ENCODE measurements at regions not wholly inside any gene's neighbourhood (a gene's known extent, or its start where the extent isn't known, plus 50 kb on each side); places are given as distances from the start of the nearest gene placed in this dataset.

DNA sequence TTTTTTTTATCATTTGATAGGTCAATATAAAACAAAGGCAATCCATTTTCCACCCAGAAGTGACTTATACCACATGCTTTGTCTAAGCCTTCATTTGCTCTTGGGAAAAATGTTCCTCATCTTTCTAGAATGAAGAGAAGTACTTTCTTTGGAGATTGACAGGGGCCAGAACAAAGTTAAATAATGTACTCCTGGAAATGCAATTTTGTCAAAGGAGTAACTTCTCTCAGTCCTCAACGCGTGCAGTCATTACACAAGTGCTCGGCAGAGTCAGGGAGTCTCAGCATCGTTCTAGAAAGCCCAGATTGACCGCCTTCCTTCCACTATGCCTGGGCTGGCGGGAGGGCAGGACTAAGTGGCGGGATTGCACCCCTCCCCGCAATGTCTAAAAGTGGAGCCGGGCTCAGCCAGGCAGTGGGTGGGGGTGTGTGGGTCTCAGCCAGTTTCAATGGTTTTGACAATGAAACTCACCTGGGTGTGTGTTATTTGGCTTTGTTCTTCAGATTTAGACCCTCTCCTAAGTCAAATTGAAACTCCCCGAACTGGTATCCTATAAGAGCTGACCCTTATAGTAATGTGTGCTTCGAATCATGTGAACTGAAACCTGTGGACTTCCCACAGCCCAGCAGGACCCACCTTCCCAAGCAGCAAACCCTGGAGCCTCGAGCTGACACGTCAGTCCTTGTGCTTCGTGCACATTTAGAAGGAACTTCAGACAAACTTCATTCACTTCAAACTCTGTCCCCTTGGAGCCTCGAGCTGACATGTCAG is 63.2 kb upstream of the DUSP22 start:
- ChIA-PET CTCF (interaction anchor here (1.5 kb wide), 1 partner anchor 15 kb away, joined by 4 read pairs; no protein-coding TSS in a partner anchor), POLR2A (interaction anchor here (0.7 kb wide), 1 partner anchor 30 kb away, joined by 3 read pairs; no protein-coding TSS in a partner anchor)
- ATAC-seq (no peak), DNase-seq (no peak)
- Mint-ChIP-seq H3K9me3 (no peaks in the 10 kb centered on the region), H3K4me3 (no peak overlapping the region), H3K27ac (peak overlapping the region; percentile 44), H3K27me3 (peaks cover 1% of the 10 kb centered on the region), H3K36me3 (ENCODE audit: low read depth) (no peaks in the 10 kb centered on the region), H3K4me1 (ENCODE audit: low read depth) (peaks cover 69% of the 10 kb centered on the region)
- no peak for TF ChIP-seq CTCF (IDR thresholded peaks at IDR 0.05)
- intact Hi-C loops (cut with micrococcal nuclease), result loop anchor here (5.0 kb wide), 1 partner anchor 63 kb away; the partner anchor contains the start of gene DUSP22

DNA sequence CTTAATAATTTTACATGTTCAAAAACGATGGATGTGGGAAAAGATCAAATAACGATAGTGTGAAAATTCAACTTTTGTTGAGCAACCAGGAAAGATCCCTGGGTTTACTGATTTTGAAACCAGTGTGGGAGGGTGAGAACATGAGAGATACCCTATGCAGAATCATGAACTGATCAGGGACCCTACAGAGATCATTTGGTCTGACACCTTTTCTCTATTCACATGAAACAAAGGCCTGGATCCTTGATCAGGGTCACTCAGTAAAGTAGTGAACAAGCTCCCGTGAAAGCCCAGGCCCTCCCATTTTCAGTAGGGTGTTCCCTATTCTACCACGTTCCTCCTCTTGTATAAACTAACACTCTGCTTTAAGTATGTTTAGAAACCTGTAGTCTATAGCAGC is 60.5 kb upstream of the DUSP22 start:
- no peak for DNase-seq
- ChIA-PET CTCF (interaction anchor here (0.8 kb wide), 2 partner anchors 16 to 42 kb away, joined by 3 to 4 read pairs; no protein-coding TSS in a partner anchor), POLR2A (interaction anchor here (1.3 kb wide), 1 partner anchor 12 kb away, joined by 4 read pairs; no protein-coding TSS in a partner anchor)
- ATAC-seq, result peak; percentile 55
- Mint-ChIP-seq H3K4me1 (ENCODE audit: low read depth) (peaks cover 66% of the 10 kb centered on the region), H3K27ac (peak overlapping the region; percentile 30), H3K36me3 (ENCODE audit: low read depth) (no peaks in the 10 kb centered on the region), H3K9me3 (no peaks in the 10 kb centered on the region), H3K27me3 (peaks cover 1% of the 10 kb centered on the region), H3K4me3 (no peak overlapping the region)
- intact Hi-C loops (cut with micrococcal nuclease), result no loop called here
- no peak for TF ChIP-seq CTCF (IDR thresholded peaks at IDR 0.05)

DNA sequence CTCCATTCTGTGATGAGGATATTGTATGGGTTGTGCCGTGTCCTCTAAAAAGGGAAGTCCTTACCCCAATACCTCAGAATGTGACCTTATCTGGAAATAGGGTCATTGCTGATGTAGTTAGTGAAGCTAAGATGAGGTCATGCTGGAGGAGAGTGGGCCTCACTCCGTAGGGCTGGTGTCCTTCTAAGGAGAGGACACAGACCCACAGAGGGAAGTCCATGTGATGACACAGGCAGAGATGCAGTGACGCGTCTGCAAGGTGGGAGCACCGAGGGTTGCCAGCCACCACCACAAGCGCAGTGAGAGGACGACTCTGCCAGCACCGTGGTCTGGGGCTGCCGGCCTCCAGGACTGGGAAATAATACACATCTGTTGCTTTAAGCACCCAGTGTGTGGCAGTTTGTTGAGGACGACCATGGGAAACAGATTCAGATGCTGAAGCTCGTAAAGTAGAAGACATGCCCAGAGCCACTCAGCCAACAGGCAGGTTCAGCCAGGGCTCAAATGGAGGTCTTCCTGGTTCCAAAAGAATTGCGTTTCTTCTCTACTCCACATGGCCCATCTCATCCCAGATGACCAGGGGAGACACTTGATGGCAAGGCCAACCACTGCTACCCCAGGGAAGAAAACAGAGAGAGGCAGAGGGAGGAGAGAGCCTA is 59.2 kb upstream of the DUSP22 start:
- H3K4me3 Mint-ChIP-seq, result no peak overlapping the region
- H3K9me3 Mint-ChIP-seq, result no peaks in the 10 kb centered on the region
- ChIA-PET POLR2A (interaction anchor here (1.0 to 1.6 kb wide), 3 partner anchors 10 to 20 kb away, joined by 3 to 6 read pairs (median 4); no protein-coding TSS in a partner anchor), CTCF (interaction anchor here (2.4 kb wide), 1 partner anchor 44 kb away, joined by 10 read pairs; no protein-coding TSS in a partner anchor)
- DNase-seq, result no peak
- H3K27ac Mint-ChIP-seq, result no peak overlapping the region
- TF ChIP-seq CTCF (IDR thresholded peaks at IDR 0.05), result no peak
- intact Hi-C loops (cut with micrococcal nuclease), result no loop called here
- H3K36me3 Mint-ChIP-seq (ENCODE audit: low read depth), result no peaks in the 10 kb centered on the region
- peaks cover 1% of the 10 kb centered on the region for H3K27me3 Mint-ChIP-seq
- ATAC-seq, result no peak
- peaks cover 68% of the 10 kb centered on the region for H3K4me1 Mint-ChIP-seq (ENCODE audit: low read depth)

DNA sequence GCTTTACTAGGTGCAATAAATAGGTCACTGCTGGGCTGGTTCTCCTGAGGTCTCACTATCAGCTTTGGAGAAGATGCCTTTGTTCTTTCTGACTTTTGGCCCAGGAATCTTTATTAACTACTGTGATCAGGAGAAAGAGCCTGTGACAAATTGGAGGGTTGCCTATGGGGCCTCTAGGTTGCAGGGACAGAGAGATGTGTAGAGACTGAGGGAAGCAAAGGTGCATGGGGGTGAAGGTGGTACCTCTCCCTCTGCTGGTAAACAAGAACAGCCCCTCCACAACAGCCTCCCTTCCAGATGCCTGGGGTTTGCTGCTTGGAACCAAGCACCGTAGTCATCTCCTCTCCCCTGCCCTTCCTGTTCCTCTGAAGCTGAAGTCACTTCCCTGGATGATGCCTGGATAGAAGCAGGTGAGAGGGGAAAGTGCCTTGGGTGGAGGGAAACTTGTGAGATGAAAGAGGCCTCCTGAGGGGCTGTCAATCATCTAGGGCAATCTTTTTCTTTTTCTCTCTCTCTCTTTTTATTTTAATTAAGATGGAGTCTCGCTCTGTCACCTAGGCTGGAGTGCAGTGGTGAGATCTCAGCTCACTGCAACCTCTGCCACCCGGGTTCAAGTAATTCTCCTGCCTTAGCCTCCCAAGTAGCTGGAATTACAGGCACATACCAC is 57.4 kb upstream of the DUSP22 start:
- H3K9me3 Mint-ChIP-seq, result no peaks in the 10 kb centered on the region
- no peak overlapping the region for H3K4me3 Mint-ChIP-seq
- ATAC-seq, result no peak
- peaks cover 59% of the 10 kb centered on the region for H3K4me1 Mint-ChIP-seq (ENCODE audit: low read depth)
- intact Hi-C loops (cut with micrococcal nuclease), result no loop called here
- ChIA-PET POLR2A (no interaction called here), CTCF (interaction anchor here (0.7 to 3.1 kb wide), 5 partner anchors 16 to 105 kb away, joined by 3 to 10 read pairs (median 3); no protein-coding TSS in a partner anchor)
- no peak for TF ChIP-seq CTCF (IDR thresholded peaks at IDR 0.05)
- peak overlapping the region; percentile 87 for H3K27ac Mint-ChIP-seq
- DNase-seq, result no peak
- H3K27me3 Mint-ChIP-seq, result no peaks in the 10 kb centered on the region
- no peaks in the 10 kb centered on the region for H3K36me3 Mint-ChIP-seq (ENCODE audit: low read depth)
